Activated T-helper 2 cell treated with anti-CD3 and anti-CD28 coated beads, Interferon-gamma antibody, Interleukin-2, Interleukin-4, amounts not matched to agents 10 μg/mL and 5 μg/mL and 100 μg/mL, durations not matched to agents 14 hours and 24 hours and 36 hours (primary cell): ENCODE measurements at regions not wholly inside any gene's neighbourhood (a gene's known extent, or its start where the extent isn't known, plus 50 kb on each side); places are given as distances from the start of the nearest gene placed in this dataset.

ENCODE experiments used
- DNase-seq: peaks from one replicate; pipeline ENCODE4 v3.0.0; 2021; ENCODE audit warnings: low spot score
- H3K27ac Mint-ChIP-seq: one replicate; pipeline ENCODE4 v1.8.0; 2021; ENCODE audit warnings: mixed read lengths
- H3K27me3 Mint-ChIP-seq: one replicate; pipeline ENCODE4 v1.8.0; 2021; ENCODE audit warnings: low read depth, mixed read lengths
- H3K36me3 Mint-ChIP-seq: one replicate; pipeline ENCODE4 v1.8.0; 2021; ENCODE audit warnings: low read depth, mixed read lengths
- H3K4me1 Mint-ChIP-seq: one replicate; pipeline ENCODE4 v1.8.0; 2021; ENCODE audit warnings: low read depth, mixed read lengths
- H3K4me3 Mint-ChIP-seq: one replicate; pipeline ENCODE4 v1.8.0; 2021; ENCODE audit warnings: low read depth, mild to moderate bottlenecking, moderate library complexity, mixed read lengths
- H3K9me3 Mint-ChIP-seq: one replicate; pipeline ENCODE4 v1.8.0; 2021; ENCODE audit warnings: mixed read lengths
- intact Hi-C: fragments of 100-400 bp; cut with micrococcal nuclease; formaldehyde crosslinking; loops from one replicate; pipeline ENCODE4 v1.15.1; 2023

- Mint-ChIP-seq H3K4me1 (peaks cover 15% of the 10 kb centered on the region), H3K9me3 (no peaks in the 10 kb centered on the region), H3K27ac (no peak overlapping the region), H3K4me3 (no peak overlapping the region), H3K36me3 (no peaks in the 10 kb centered on the region), H3K27me3 (peaks cover 23% of the 10 kb centered on the region)
- intact Hi-C loops = no loop called here
- DNase-seq = no peak
These were observed 116.0 kb upstream of the TMCC3 start for GRCh38 chr12:94766397-94766796.

DNA sequence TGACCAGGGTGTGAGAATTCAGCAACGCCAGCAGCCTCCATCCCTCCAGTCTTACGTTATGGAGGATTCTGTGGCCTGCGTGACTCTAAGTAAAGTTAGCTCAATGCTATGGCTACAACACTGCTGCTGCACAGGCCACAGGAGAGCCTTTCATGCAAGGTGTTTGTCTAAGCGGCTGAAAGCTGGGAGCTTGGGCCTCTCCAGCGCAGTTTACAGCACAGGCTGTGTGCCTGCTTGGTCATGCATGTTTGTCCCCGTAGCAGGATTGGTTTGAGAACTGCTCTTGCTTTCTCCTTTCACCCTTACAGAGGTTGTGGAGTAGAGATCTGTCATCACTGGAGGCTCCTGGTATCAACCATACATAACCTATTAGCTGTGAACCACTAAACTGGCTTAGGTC is 113.1 kb upstream of the TMCC3 start:
- intact Hi-C loops = loop anchor here (5.0 kb wide), 1 partner anchor 626 kb away; no protein-coding TSS in a partner anchor
- H3K27me3 Mint-ChIP-seq = peaks cover 13% of the 10 kb centered on the region
- no peak overlapping the region for H3K4me3 Mint-ChIP-seq
- no peak for DNase-seq
- H3K4me1 Mint-ChIP-seq = peaks cover 15% of the 10 kb centered on the region
- H3K9me3 Mint-ChIP-seq = no peaks in the 10 kb centered on the region
- no peaks in the 10 kb centered on the region for H3K36me3 Mint-ChIP-seq
- H3K27ac Mint-ChIP-seq = no peak overlapping the region

DNA sequence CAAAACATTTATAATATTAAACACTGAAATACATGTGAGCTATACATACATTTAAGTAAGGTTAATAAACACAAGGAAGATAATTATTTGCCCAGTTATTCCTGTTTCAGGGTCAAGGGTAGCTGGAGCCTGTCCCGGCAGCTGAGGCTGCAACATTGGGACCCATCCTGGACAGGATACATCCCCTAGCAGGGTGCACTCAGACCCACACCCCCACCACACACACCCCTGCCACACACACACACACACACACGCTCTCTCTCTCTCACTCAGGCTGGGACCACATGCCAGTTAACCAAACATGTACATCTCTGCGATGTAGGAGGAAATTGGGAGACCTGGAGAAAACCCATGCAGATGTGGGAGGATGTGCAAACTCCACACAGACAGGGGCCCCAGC is 112.6 kb upstream of the TMCC3 start:
- Mint-ChIP-seq H3K36me3 (no peaks in the 10 kb centered on the region), H3K4me3 (no peak overlapping the region), H3K27me3 (peaks cover 8% of the 10 kb centered on the region), H3K4me1 (peaks cover 15% of the 10 kb centered on the region), H3K27ac (no peak overlapping the region), H3K9me3 (no peaks in the 10 kb centered on the region)
- no peak for DNase-seq
- intact Hi-C loops = loop anchor here (5.0 kb wide), 1 partner anchor 626 kb away; no protein-coding TSS in a partner anchor

DNA sequence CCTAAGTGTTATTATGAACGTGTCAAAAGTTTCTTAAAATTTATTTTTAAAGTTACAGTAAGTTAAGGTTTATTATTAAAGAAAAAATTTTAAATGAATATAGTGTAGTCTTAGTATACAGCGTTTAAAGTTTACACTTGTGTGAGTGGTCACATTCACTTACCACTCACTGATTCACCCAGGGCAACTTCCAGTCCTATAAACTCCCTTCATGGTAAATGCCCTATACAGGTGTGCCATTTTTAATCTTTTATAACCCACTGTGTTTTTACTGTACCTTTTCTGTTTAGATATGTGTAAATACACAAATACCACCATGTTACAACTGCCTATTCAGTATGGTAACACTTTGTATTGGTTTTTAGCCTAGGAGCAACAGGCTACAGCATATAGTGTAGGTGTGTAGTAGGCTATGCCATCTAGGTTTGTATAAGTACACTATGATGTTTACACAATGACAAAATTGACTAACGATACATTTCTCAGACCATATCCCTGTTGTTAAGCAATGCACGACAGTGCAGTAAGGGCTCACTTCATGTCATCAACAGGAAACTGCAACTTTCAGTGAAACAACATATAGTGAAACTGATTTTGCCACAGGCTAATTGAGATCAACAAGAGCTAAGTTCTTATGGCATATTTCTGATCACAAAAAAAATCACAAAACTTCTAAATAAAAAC is 112.0 kb upstream of the TMCC3 start:
- peaks cover 15% of the 10 kb centered on the region for H3K4me1 Mint-ChIP-seq
- H3K36me3 Mint-ChIP-seq = no peaks in the 10 kb centered on the region
- no peaks in the 10 kb centered on the region for H3K9me3 Mint-ChIP-seq
- H3K4me3 Mint-ChIP-seq = no peak overlapping the region
- peaks cover 7% of the 10 kb centered on the region for H3K27me3 Mint-ChIP-seq
- no peak for DNase-seq
- intact Hi-C loops = loop anchor here (5.0 kb wide), 1 partner anchor 625 kb away; no protein-coding TSS in a partner anchor
- no peak overlapping the region for H3K27ac Mint-ChIP-seq

- Mint-ChIP-seq H3K4me1 (peaks cover 15% of the 10 kb centered on the region), H3K4me3 (no peak overlapping the region), H3K36me3 (no peaks in the 10 kb centered on the region), H3K27ac (peak overlapping the region; percentile 21), H3K27me3 (peaks cover 4% of the 10 kb centered on the region), H3K9me3 (no peaks in the 10 kb centered on the region)
- intact Hi-C loops = loop anchor here (1.0 to 5.0 kb wide), 2 partner anchors 140 to 624 kb away; no protein-coding TSS in a partner anchor
- DNase-seq = no peak
These were observed 111.2 kb upstream of the TMCC3 start for GRCh38 chr12:94761559-94761958.

GRCh38 chr12:94760786-94761185 is 110.4 kb upstream of the TMCC3 start:
- Mint-ChIP-seq H3K9me3 (no peaks in the 10 kb centered on the region), H3K36me3 (no peaks in the 10 kb centered on the region), H3K4me1 (peaks cover 15% of the 10 kb centered on the region), H3K27me3 (peaks cover 4% of the 10 kb centered on the region), H3K4me3 (no peak overlapping the region), H3K27ac (no peak overlapping the region)
- no peak for DNase-seq
- intact Hi-C loops = loop anchor here (1.0 to 5.0 kb wide), 2 partner anchors 139 to 623 kb away; no protein-coding TSS in a partner anchor

GRCh38 chr12:94756789-94757188 is 106.4 kb upstream of the TMCC3 start:
- no peaks in the 10 kb centered on the region for H3K9me3 Mint-ChIP-seq
- peaks cover 3% of the 10 kb centered on the region for H3K4me1 Mint-ChIP-seq

GRCh38 chr12:94755598-94755997 is 105.2 kb upstream of the TMCC3 start:
- H3K36me3 Mint-ChIP-seq = no peaks in the 10 kb centered on the region

More at GRCh38 chr12:94756789-94757188, 106.4 kb upstream of the TMCC3 start:
- Mint-ChIP-seq H3K36me3 (no peaks in the 10 kb centered on the region), H3K4me3 (no peak overlapping the region), H3K27me3 (peaks cover 4% of the 10 kb centered on the region), H3K27ac (no peak overlapping the region)
- intact Hi-C loops = no loop called here
- DNase-seq = no peak

GRCh38 chr12:94754653-94755052 is 104.3 kb upstream of the TMCC3 start:
- Mint-ChIP-seq H3K36me3 (no peaks in the 10 kb centered on the region), H3K27ac (no peak overlapping the region), H3K27me3 (peaks cover 2% of the 10 kb centered on the region), H3K4me3 (no peak overlapping the region), H3K4me1 (no peaks in the 10 kb centered on the region), H3K9me3 (no peaks in the 10 kb centered on the region)
- intact Hi-C loops = no loop called here
- DNase-seq = no peak

More at GRCh38 chr12:94755598-94755997, 105.2 kb upstream of the TMCC3 start:
- intact Hi-C loops = no loop called here
- Mint-ChIP-seq H3K4me3 (no peak overlapping the region), H3K27ac (no peak overlapping the region), H3K27me3 (peaks cover 4% of the 10 kb centered on the region), H3K9me3 (no peaks in the 10 kb centered on the region), H3K4me1 (no peaks in the 10 kb centered on the region)
- no peak for DNase-seq

- Mint-ChIP-seq H3K9me3 (no peaks in the 10 kb centered on the region), H3K27me3 (peaks cover 2% of the 10 kb centered on the region), H3K36me3 (no peaks in the 10 kb centered on the region), H3K4me1 (no peaks in the 10 kb centered on the region), H3K4me3 (no peak overlapping the region), H3K27ac (no peak overlapping the region)
- no peak for DNase-seq
- intact Hi-C loops = no loop called here
These were observed 102.8 kb upstream of the TMCC3 start for GRCh38 chr12:94753036-94753679.

DNA sequence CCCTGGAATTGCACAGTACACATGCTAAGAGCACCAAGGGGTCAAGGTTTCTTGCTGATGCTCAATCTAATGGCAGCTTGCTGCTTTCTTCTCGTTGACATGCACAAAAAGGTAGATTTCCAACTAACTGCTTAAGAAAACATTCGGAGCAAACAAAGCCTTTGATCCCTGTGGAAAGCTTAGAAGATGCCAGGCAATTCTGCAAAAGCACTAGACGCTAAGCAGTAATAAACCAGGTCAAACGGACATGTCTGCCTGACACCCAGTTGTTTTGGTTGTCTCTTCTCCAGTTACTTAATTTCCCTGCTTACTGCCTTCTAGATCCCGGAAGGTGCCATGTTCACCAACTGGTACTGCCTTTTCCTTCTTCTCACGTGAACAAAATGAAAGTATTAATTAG is 100.5 kb upstream of the TMCC3 start:
- intact Hi-C loops = no loop called here
- Mint-ChIP-seq H3K27ac (no peak overlapping the region), H3K9me3 (no peaks in the 10 kb centered on the region), H3K4me1 (no peaks in the 10 kb centered on the region), H3K36me3 (no peaks in the 10 kb centered on the region), H3K27me3 (peaks cover 10% of the 10 kb centered on the region), H3K4me3 (no peak overlapping the region)
- DNase-seq = no peak

DNA sequence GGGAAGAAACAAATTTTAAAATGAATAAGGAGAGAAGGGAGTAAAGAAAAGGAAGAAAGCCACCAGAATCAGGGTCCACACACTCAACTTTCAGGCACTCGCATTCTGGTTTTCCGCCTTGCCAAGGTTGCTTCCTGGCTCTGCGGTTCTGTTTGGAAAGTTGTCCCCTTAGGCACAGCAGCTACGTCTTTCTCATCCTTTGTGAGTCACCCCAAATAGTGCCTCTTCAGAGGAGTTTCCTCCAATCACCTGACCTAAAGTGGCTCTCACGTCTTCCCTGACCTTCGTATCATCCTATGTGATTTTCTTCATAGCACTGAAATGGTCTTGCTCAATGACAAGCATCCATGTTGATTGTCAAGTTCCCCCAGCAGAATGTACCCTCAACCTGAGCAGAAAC is 99.5 kb upstream of the TMCC3 start:
- DNase-seq = no peak
- H3K36me3 Mint-ChIP-seq = no peaks in the 10 kb centered on the region
- no peak overlapping the region for H3K27ac Mint-ChIP-seq
- H3K4me3 Mint-ChIP-seq = no peak overlapping the region
- no peaks in the 10 kb centered on the region for H3K9me3 Mint-ChIP-seq
- H3K27me3 Mint-ChIP-seq = peaks cover 10% of the 10 kb centered on the region
- intact Hi-C loops = no loop called here
- H3K4me1 Mint-ChIP-seq = no peaks in the 10 kb centered on the region

- H3K27me3 Mint-ChIP-seq = peaks cover 11% of the 10 kb centered on the region
These were observed 99.1 kb upstream of the TMCC3 start for GRCh38 chr12:94749455-94749854.

More at GRCh38 chr12:94749455-94749854, 99.1 kb upstream of the TMCC3 start:
- Mint-ChIP-seq H3K27ac (no peak overlapping the region), H3K36me3 (no peaks in the 10 kb centered on the region), H3K9me3 (no peaks in the 10 kb centered on the region), H3K4me3 (no peak overlapping the region), H3K4me1 (no peaks in the 10 kb centered on the region)
- intact Hi-C loops = no loop called here
- no peak for DNase-seq
